ENCODE measurements at regions not wholly inside any gene's neighbourhood (a gene's known extent, or its start where the extent isn't known, plus 50 kb on each side); places are given as distances from the start of the nearest gene placed in this dataset.

DNA sequence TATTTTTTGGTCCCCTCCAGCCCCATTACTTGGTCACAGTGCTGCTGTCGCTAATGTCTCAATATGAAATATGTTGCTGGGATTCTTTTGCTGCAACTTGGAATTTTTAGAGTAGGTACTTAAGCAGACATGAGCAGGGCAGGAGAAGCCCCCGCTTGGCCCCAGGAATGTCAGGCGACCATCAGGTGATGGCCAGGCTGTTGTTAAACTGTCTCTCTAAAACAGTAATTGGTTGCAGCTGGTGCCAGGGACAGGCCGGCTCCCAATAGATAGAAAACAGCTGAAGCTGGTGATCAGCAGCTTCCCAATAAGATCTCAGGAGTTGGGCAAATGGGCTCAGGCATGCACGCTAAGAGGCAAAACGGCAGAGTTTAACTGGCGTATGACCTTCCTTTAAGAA is 329.9 kb upstream of the TBL1XR1 start:
- H3K4me3 Mint-ChIP-seq: no peak overlapping the region
- H3K27me3 Mint-ChIP-seq: no peaks in the 10 kb centered on the region
- ATAC-seq (no peak), DNase-seq (no peak)
- no peaks in the 10 kb centered on the region for H3K9me3 ChIP-seq (ENCODE audit: control insufficient read depth, low read length, poor library complexity, severe bottlenecking)
- no peaks in the 10 kb centered on the region for H3K36me3 Mint-ChIP-seq (ENCODE audit: low read depth)
- H3K4me1 Mint-ChIP-seq: peaks cover 26% of the 10 kb centered on the region
- no peak overlapping the region for H3K27ac Mint-ChIP-seq

DNA sequence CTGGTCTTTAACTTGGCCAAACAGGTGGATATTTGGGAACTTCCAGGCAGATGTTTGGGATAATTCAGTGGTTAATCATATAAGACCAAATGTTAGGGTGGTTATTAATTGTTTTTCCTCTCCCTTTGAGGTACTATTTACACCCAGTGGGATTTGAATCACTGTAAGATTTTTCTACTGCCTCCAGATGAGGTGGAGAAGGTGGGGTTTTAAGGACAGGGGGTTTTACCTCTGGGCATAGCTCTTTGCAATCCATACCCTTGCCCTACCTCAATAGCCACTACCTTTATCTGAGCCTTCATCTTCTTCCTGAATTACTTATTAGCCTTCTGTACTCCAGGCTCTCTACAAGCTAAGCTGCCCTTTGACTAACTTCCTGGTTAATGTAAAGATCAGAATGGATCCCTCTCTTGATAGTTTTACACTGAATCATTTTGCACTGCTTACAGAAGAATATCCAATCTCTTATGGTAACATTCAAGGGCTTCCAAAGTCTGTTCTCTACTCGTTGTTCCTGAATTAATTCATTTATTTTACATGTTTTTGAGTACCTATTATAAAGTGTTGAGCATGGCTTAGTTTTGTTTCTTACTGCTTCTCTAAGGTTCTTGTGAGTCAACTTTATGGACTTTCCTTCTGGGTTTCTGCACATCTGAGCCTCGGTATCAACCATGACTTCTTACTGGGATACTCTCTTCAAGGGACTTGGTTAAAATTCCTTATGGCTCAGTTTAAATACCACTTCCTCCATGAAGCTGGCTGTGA is 331.2 kb upstream of the TBL1XR1 start:
- no peaks in the 10 kb centered on the region for H3K27me3 Mint-ChIP-seq
- H3K27ac Mint-ChIP-seq: no peak overlapping the region
- no peaks in the 10 kb centered on the region for H3K36me3 Mint-ChIP-seq (ENCODE audit: low read depth)
- H3K9me3 ChIP-seq (ENCODE audit: control insufficient read depth, low read length, poor library complexity, severe bottlenecking): no peaks in the 10 kb centered on the region
- no peak overlapping the region for H3K4me3 Mint-ChIP-seq
- ATAC-seq: no peak
- no peak for DNase-seq
- peaks cover 26% of the 10 kb centered on the region for H3K4me1 Mint-ChIP-seq

DNA sequence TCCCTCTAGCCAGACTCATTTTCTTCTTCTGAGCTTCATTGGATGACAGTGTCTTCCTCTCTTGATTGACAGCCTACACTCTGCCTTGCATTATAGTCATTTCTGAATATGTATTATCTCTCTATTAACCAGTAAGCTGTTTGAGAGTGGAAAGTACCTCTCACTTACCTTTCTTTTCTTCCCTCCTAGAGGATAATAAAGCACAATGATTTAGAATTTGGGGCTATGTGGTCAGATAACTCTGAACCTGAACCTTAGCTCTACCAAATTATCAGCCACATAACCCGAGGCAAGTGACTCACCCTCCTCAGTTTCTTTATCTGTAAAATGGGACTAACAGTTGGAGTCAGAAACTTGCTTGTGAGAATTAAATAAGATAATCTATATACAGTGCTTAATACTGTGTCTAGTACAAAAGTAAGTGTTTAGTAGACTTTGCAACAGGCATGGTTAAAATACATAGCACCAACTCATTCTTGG is 331.8 kb upstream of the TBL1XR1 start:
- Mint-ChIP-seq H3K4me1 (peaks cover 21% of the 10 kb centered on the region), H3K36me3 (ENCODE audit: low read depth) (no peaks in the 10 kb centered on the region), H3K4me3 (no peak overlapping the region), H3K27ac (no peak overlapping the region), H3K27me3 (no peaks in the 10 kb centered on the region)
- no peaks in the 10 kb centered on the region for H3K9me3 ChIP-seq (ENCODE audit: control insufficient read depth, low read length, poor library complexity, severe bottlenecking)
- DNase-seq: no peak
- ATAC-seq: no peak

- Mint-ChIP-seq H3K36me3 (ENCODE audit: low read depth) (no peaks in the 10 kb centered on the region), H3K4me3 (no peak overlapping the region), H3K27ac (no peak overlapping the region), H3K4me1 (peaks cover 19% of the 10 kb centered on the region), H3K27me3 (no peaks in the 10 kb centered on the region)
- ATAC-seq (no peak), DNase-seq (no peak)
- H3K9me3 ChIP-seq (ENCODE audit: control insufficient read depth, low read length, poor library complexity, severe bottlenecking): no peaks in the 10 kb centered on the region
Observed at GRCh38 chr3:177529716-177530335, 332.5 kb upstream of the TBL1XR1 start.

DNA sequence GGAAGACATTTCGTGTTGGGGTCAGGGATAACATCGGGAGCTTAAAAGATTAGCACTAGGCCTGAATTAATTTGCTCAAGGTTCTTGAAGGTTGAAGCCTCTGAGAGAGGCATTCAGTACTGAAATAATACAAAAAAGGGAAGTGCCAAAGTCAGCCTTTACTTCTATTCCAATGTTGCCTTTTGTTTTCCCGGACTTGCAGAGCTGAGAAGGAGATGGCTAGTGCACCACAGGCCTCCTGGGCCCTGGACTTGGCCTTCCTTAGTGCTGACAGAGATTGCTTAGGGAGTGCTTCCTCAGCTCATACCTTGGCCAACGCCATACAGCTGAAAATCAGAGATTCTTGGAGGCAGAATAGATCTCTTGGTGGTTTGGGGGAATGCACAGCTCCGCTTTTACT is 333.6 kb upstream of the TBL1XR1 start:
- no peaks in the 10 kb centered on the region for H3K9me3 ChIP-seq (ENCODE audit: control insufficient read depth, low read length, poor library complexity, severe bottlenecking)
- peaks cover 17% of the 10 kb centered on the region for H3K4me1 Mint-ChIP-seq
- H3K27me3 Mint-ChIP-seq: no peaks in the 10 kb centered on the region

DNA sequence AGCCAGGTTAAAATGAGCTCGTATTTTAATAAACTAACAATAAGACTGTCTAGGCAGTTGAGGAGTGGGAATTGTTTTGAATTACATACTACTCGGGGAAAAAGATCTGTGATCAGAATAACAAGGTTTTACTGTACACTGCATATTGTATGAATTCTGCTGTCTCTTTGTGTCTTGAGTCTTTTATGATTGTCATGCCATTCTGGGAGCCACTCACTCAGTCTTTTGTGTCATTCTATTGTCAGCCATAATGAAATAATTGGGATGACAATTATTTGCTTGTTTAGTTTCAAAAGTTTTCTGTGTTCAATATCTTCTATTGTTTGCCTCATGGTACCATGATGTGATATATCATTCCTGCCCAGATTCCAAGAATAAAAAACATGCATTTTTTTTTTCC is 339.6 kb upstream of the TBL1XR1 start:
- DNase-seq (no peak), ATAC-seq (no peak)
- Mint-ChIP-seq H3K27ac (no peak overlapping the region), H3K4me3 (no peak overlapping the region), H3K36me3 (ENCODE audit: low read depth) (no peaks in the 10 kb centered on the region), H3K4me1 (peaks cover 29% of the 10 kb centered on the region), H3K27me3 (no peaks in the 10 kb centered on the region)
- H3K9me3 ChIP-seq (ENCODE audit: control insufficient read depth, low read length, poor library complexity, severe bottlenecking): no peaks in the 10 kb centered on the region

More for the DNA sequence above, 333.6 kb upstream of the TBL1XR1 start:
- DNase-seq (no peak), ATAC-seq (no peak)
- Mint-ChIP-seq H3K27ac (no peak overlapping the region), H3K36me3 (ENCODE audit: low read depth) (no peaks in the 10 kb centered on the region), H3K4me3 (no peak overlapping the region)

DNA sequence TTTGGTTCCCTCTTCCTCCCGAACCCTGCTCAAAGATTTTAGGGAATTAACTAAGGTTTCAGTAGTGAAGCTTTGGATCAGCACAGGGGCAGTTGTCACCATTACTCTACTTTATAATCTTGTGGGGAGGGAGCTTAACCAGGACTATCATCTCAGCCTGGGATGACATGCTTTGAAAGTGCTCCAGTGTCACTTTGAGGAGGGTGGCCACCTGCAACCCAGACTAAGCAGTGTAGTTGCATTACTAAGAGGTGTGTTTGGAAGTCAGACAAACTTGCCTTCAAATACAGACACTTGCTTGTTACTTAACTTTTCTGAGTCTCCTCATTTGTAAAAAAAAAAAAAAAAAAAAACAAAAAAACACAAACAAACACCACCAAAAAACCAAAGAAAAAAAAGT is 340.3 kb upstream of the TBL1XR1 start:
- DNase-seq (no peak), ATAC-seq (no peak)
- H3K9me3 ChIP-seq (ENCODE audit: control insufficient read depth, low read length, poor library complexity, severe bottlenecking): no peaks in the 10 kb centered on the region
- peak overlapping the region; percentile 92 for H3K27ac Mint-ChIP-seq
- H3K36me3 Mint-ChIP-seq (ENCODE audit: low read depth): no peaks in the 10 kb centered on the region
- peaks cover 29% of the 10 kb centered on the region for H3K4me1 Mint-ChIP-seq
- H3K27me3 Mint-ChIP-seq: no peaks in the 10 kb centered on the region
- H3K4me3 Mint-ChIP-seq: no peak overlapping the region

DNA sequence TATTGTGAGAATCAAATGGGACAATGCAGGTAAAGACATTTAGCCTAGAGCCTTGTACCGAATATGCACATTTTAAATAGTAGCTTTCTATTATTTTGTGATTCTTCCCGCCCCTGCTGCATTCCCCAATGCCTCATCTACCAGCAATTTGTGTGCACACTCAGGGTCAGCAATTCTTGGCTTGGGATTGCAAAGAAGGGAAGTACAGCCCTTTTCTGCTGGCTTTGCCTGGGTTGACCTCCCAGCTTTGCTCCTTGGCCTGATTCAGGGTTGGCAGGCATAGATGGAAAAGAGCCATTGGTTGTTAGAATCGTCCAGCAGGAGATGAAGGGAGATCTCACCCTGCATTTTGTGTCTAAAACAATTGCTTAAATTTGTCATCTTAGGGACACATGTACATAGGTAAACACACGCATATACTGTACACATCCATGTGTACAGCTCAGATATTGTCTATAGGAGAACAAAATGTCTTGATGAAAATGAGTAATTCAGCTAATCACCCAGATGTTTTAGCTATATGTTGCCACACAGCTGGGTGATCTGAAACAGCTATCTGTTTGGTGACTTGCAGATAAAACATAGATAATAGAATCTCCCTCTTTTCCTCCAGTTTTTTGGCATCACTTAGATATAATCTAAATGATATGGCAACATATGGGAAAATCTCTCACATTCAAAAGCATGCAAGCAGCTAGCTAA is 340.9 kb upstream of the TBL1XR1 start:
- peaks cover 29% of the 10 kb centered on the region for H3K4me1 Mint-ChIP-seq
- ATAC-seq: no peak
- DNase-seq: no peak
- H3K9me3 ChIP-seq (ENCODE audit: control insufficient read depth, low read length, poor library complexity, severe bottlenecking): no peaks in the 10 kb centered on the region
- no peaks in the 10 kb centered on the region for H3K27me3 Mint-ChIP-seq
- peak overlapping the region; percentile 92 for H3K27ac Mint-ChIP-seq
- H3K36me3 Mint-ChIP-seq (ENCODE audit: low read depth): no peaks in the 10 kb centered on the region
- H3K4me3 Mint-ChIP-seq: peak overlapping the region; percentile 82

DNA sequence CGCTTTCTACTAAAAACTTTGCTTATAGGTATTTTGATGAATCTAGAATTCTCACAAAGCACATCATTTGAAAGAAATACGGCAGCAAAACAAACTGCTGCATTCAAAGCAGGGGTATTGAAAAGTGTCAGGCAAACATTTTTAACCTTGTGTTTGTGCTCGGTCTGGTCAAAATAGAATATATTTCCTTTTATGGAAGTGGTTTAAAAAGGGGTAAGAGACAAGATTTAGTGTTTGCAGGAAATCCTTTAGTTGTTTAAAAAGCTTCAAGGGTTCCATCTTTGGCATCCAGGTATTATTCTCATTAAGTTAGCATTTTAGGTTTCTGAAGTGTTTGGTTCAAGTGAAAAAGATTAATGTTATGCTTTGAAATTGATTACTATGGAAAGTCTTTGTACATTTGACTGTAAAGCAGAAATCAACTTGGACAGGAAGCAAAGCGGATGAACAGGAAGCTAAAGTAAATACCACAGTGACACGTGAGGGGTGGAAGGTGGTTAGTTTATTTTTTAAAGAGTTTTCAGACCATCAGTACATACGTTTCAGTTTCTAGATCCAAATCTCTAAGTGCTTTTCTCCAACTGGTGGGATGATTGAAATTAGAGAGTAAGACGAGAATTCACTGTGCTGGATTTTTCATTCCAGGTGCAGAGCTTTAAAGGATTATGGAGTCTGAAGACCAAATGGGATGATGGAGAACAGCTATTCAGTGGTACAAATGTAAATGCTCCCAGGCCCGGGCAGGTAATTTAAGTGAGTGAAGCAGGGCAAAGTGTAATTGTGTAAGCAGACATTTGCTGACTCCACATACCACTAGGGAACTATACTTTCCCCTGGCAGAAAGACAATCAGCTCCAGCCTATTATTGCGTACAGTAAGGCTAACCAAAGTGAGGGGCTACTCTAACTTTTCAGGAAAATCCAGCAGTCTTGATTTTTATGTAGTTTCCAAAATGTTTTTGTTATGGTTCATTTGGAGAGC is 341.8 kb upstream of the TBL1XR1 start:
- H3K9me3 ChIP-seq (ENCODE audit: control insufficient read depth, low read length, poor library complexity, severe bottlenecking): no peaks in the 10 kb centered on the region
- no peak for DNase-seq
- no peaks in the 10 kb centered on the region for H3K36me3 Mint-ChIP-seq (ENCODE audit: low read depth)
- peaks cover 29% of the 10 kb centered on the region for H3K4me1 Mint-ChIP-seq
- H3K4me3 Mint-ChIP-seq: peak overlapping the region; percentile 82
- H3K27ac Mint-ChIP-seq: peak overlapping the region; percentile 92
- H3K27me3 Mint-ChIP-seq: no peaks in the 10 kb centered on the region
- ATAC-seq: peak; percentile 87

DNA sequence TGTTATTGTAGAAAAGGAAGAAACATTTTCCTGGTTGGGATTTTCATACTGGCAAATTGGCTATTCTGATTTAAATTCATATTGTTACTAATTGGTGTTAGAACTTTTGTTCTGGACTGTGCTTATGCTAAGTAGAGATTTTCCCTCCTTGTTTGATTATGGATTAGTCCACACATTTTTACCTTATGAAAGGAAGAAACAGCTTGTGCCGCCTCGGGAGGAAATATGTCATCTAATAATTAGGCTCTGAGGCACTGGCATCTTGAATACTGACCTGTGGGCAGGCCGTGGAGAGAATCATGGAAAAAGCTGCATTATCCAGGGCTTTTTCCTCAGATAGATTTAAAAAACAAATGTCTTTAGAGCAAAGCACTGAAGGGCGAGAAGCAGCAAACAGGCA is 344.3 kb upstream of the TBL1XR1 start:
- no peaks in the 10 kb centered on the region for H3K36me3 Mint-ChIP-seq (ENCODE audit: low read depth)
- H3K4me3 Mint-ChIP-seq: no peak overlapping the region
- peaks cover 28% of the 10 kb centered on the region for H3K4me1 Mint-ChIP-seq
- H3K9me3 ChIP-seq (ENCODE audit: control insufficient read depth, low read length, poor library complexity, severe bottlenecking): no peaks in the 10 kb centered on the region
- no peaks in the 10 kb centered on the region for H3K27me3 Mint-ChIP-seq
- no peak overlapping the region for H3K27ac Mint-ChIP-seq
- DNase-seq: no peak
- ATAC-seq: no peak

DNA sequence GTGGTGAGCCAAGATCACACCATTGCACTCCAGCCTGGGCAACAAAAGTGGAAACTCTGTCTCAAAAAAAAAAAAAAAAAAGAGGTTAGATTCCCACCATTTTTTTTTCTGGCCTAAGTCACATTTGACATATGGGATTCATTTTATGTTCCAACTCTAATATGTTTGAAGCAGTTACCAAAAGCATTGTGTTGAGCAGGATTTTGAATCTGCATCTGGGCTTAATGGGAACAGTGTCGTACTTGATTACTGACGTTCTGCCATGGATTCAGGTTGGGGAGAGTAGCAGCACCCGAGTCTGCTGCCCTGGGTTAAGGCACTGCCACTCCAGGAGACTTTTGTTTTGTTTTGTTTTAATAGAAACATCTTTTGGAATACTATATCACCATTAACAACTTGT is 348.7 kb upstream of the TBL1XR1 start:
- no peak for DNase-seq
- Mint-ChIP-seq H3K27me3 (no peaks in the 10 kb centered on the region), H3K36me3 (ENCODE audit: low read depth) (no peaks in the 10 kb centered on the region), H3K4me1 (peaks cover 15% of the 10 kb centered on the region), H3K27ac (no peak overlapping the region), H3K4me3 (no peak overlapping the region)
- no peak for ATAC-seq
- no peaks in the 10 kb centered on the region for H3K9me3 ChIP-seq (ENCODE audit: control insufficient read depth, low read length, poor library complexity, severe bottlenecking)

GRCh38 chr3:177547711-177548350 is 350.5 kb upstream of the TBL1XR1 start:
- Mint-ChIP-seq H3K36me3 (ENCODE audit: low read depth) (no peaks in the 10 kb centered on the region), H3K27me3 (no peaks in the 10 kb centered on the region), H3K4me3 (no peak overlapping the region), H3K27ac (no peak overlapping the region), H3K4me1 (peaks cover 25% of the 10 kb centered on the region)
- DNase-seq (no peak), ATAC-seq (no peak)
- H3K9me3 ChIP-seq (ENCODE audit: control insufficient read depth, low read length, poor library complexity, severe bottlenecking): no peaks in the 10 kb centered on the region
